ENCODE measurements at regions not wholly inside any gene's neighbourhood (a gene's known extent, or its start where the extent isn't known, plus 50 kb on each side); places are given as distances from the start of the nearest gene placed in this dataset.

- Histone ChIP-seq H3K79me2 (no peaks in the 10 kb centered on the region), H3K4me3 (no peak overlapping the region), H2AFZ (no peak overlapping the region), H3K27me3 (no peaks in the 10 kb centered on the region), H3K4me1 (ENCODE audit: insufficient read depth) (no peaks in the 10 kb centered on the region), H3K4me2 (no peak overlapping the region), H3K9me3 (ENCODE audit: low read depth) (no peaks in the 10 kb centered on the region), H3K27ac (no peak overlapping the region), H3K9me2 (replicated peaks; ENCODE audit: insufficient read depth) (no peaks in the 10 kb centered on the region), H4K20me1 (ENCODE audit: insufficient read depth, poor library complexity, severe bottlenecking) (no peaks in the 10 kb centered on the region), H3K36me3 (replicated peaks; ENCODE audit: insufficient read depth, low read depth) (no peaks in the 10 kb centered on the region)
- no peak for TF ChIP-seq EZH2phosphoT487 (IDR thresholded peaks at IDR 0.05; ENCODE audit: low read depth, severe bottlenecking, unreplicated experiment)
- no peak for TF ChIP-seq CTCF (IDR thresholded peaks at IDR 0.05; ENCODE audit: poor library complexity)
- no peak for TF ChIP-seq EZH2 (IDR thresholded peaks at IDR 0.05; ENCODE audit: borderline replicate concordance)
- no peak for DNase-seq (ENCODE audit: low spot score)
- WGBS (ENCODE audit: low lambda C conversion rate, missing lambda C conversion rate): 97% methylated on average over 22 of the region's 22 CpGs
Measured at GRCh38 chr5:166936351-166936750, 1355.1 kb upstream of the WWC1 start.

- no peak overlapping the region for H3K27ac ChIP-seq
- no peaks in the 10 kb centered on the region for H3K9me3 ChIP-seq (ENCODE audit: low read depth)
- no peak for DNase-seq (ENCODE audit: low spot score)
- TF ChIP-seq CTCF (IDR thresholded peaks at IDR 0.05; ENCODE audit: poor library complexity) (no peak), EZH2 (IDR thresholded peaks at IDR 0.05; ENCODE audit: borderline replicate concordance) (no peak), EZH2phosphoT487 (IDR thresholded peaks at IDR 0.05; ENCODE audit: low read depth, severe bottlenecking, unreplicated experiment) (no peak)
- no peak overlapping the region for H3K4me2 ChIP-seq
- H3K4me1 ChIP-seq (ENCODE audit: insufficient read depth): no peaks in the 10 kb centered on the region
- H2AFZ ChIP-seq: no peak overlapping the region
- H3K36me3 ChIP-seq (replicated peaks; ENCODE audit: insufficient read depth, low read depth): no peaks in the 10 kb centered on the region
- WGBS (ENCODE audit: low lambda C conversion rate, missing lambda C conversion rate): 79% methylated on average over 2 of the region's 2 CpGs
- no peak overlapping the region for H3K4me3 ChIP-seq
- H3K27me3 ChIP-seq: no peaks in the 10 kb centered on the region
- H3K9me2 ChIP-seq (replicated peaks; ENCODE audit: insufficient read depth): no peaks in the 10 kb centered on the region
- H3K79me2 ChIP-seq: no peaks in the 10 kb centered on the region
- no peaks in the 10 kb centered on the region for H4K20me1 ChIP-seq (ENCODE audit: insufficient read depth, poor library complexity, severe bottlenecking)
Measured at GRCh38 chr5:166938071-166938470, 1353.4 kb upstream of the WWC1 start.

GRCh38 chr5:166942948-166943347, 1348.5 kb upstream of the WWC1 start:
- Histone ChIP-seq H3K9me3 (ENCODE audit: low read depth) (no peaks in the 10 kb centered on the region), H4K20me1 (ENCODE audit: insufficient read depth, poor library complexity, severe bottlenecking) (no peaks in the 10 kb centered on the region), H3K36me3 (replicated peaks; ENCODE audit: insufficient read depth, low read depth) (no peaks in the 10 kb centered on the region), H3K4me3 (no peak overlapping the region), H3K27ac (no peak overlapping the region), H3K4me2 (no peak overlapping the region), H3K9me2 (replicated peaks; ENCODE audit: insufficient read depth) (no peaks in the 10 kb centered on the region), H2AFZ (no peak overlapping the region), H3K4me1 (ENCODE audit: insufficient read depth) (no peaks in the 10 kb centered on the region), H3K27me3 (no peaks in the 10 kb centered on the region), H3K79me2 (no peaks in the 10 kb centered on the region)
- no peak for TF ChIP-seq EZH2phosphoT487 (IDR thresholded peaks at IDR 0.05; ENCODE audit: low read depth, severe bottlenecking, unreplicated experiment)
- no peak for TF ChIP-seq EZH2 (IDR thresholded peaks at IDR 0.05; ENCODE audit: borderline replicate concordance)
- TF ChIP-seq CTCF (IDR thresholded peaks at IDR 0.05; ENCODE audit: poor library complexity): no peak
- DNase-seq (ENCODE audit: low spot score): no peak
- WGBS (ENCODE audit: low lambda C conversion rate, missing lambda C conversion rate): 91% methylated on average over 1 of the region's 1 CpG

- Histone ChIP-seq H3K4me3 (no peak overlapping the region), H3K27me3 (no peaks in the 10 kb centered on the region), H2AFZ (no peak overlapping the region), H4K20me1 (ENCODE audit: insufficient read depth, poor library complexity, severe bottlenecking) (no peaks in the 10 kb centered on the region), H3K4me1 (ENCODE audit: insufficient read depth) (no peaks in the 10 kb centered on the region), H3K27ac (no peak overlapping the region), H3K9me2 (replicated peaks; ENCODE audit: insufficient read depth) (no peaks in the 10 kb centered on the region), H3K9me3 (ENCODE audit: low read depth) (no peaks in the 10 kb centered on the region), H3K36me3 (replicated peaks; ENCODE audit: insufficient read depth, low read depth) (no peaks in the 10 kb centered on the region), H3K79me2 (no peaks in the 10 kb centered on the region), H3K4me2 (no peak overlapping the region)
- TF ChIP-seq CTCF (IDR thresholded peaks at IDR 0.05; ENCODE audit: poor library complexity): no peak
- TF ChIP-seq EZH2 (IDR thresholded peaks at IDR 0.05; ENCODE audit: borderline replicate concordance): no peak
- TF ChIP-seq EZH2phosphoT487 (IDR thresholded peaks at IDR 0.05; ENCODE audit: low read depth, severe bottlenecking, unreplicated experiment): no peak
- 91% methylated on average over 14 of the region's 14 CpGs for WGBS (ENCODE audit: low lambda C conversion rate, missing lambda C conversion rate)
- no peak for DNase-seq (ENCODE audit: low spot score)
Measured at GRCh38 chr5:166947045-166947444, 1344.4 kb upstream of the WWC1 start.

Measured in hepatocyte (in vitro differentiated cells).